Left lung (tissue), 4 donors: ENCODE measurements at regions not wholly inside any gene's neighbourhood (a gene's known extent, or its start where the extent isn't known, plus 50 kb on each side); places are given as distances from the start of the nearest gene placed in this dataset.

Source experiments
- ATAC-seq: fragments of 200-7000 bp; cut with Tn5 transposase; one replicate; pipeline ENCODE4 v1.9.1; 2020; ENCODE audit warnings: moderate library complexity
- DNase-seq, 4 donors: peaks; one replicate each; pipeline ENCODE4 v3.0.0-alpha.2; 2013 to 2020
- H3K27ac ChIP-seq, 2 donors: fragments of 200-600 bp; sonication (generic) in 1 of 2; one replicate each; pipeline versions ENCODE4 v1.5.0 to v1.8.0; 2020 to 2021
- H3K27me3 ChIP-seq, 2 donors: fragments of 200-600 bp; sonication (generic) in 1 of 2; one replicate each; pipeline versions ENCODE4 v1.5.0 to v1.8.0; 2020 to 2021
- H3K36me3 ChIP-seq, 2 donors: fragments of 200-600 bp; sonication (generic) in 1 of 2; one replicate each; pipeline versions ENCODE4 v1.5.0 to v1.8.0; 2020 to 2021
- H3K4me1 ChIP-seq, 2 donors: fragments of 200-600 bp; one replicate each; pipeline ENCODE4 v1.8.0; 2021
- H3K4me3 ChIP-seq, 2 donors: fragments of 200-600 bp; sonication (generic) in 1 of 2; one replicate each; pipeline versions ENCODE4 v1.5.0 to v1.8.0; 2020 to 2021; ENCODE audit warnings: mild to moderate bottlenecking in 1 of 2
- H3K9me3 ChIP-seq, 2 donors: fragments of 200-600 bp; sonication (generic) in 1 of 2; one replicate each; pipeline versions ENCODE4 v1.5.0 to v1.8.0; 2020 to 2021
- CTCF ChIP-seq, 2 donors: fragments of 200-600 bp; sonication (generic) in 1 of 2; IDR thresholded peaks; one replicate each; pipeline versions ENCODE4 v1.5.0 to v1.8.0; 2021; ENCODE audit warnings: antibody characterized with exemption in 2 of 2
- intact Hi-C, 2 donors: fragments of 100-400 bp; cut with DNase I; formaldehyde crosslinking; loops; one replicate each; pipeline versions ENCODE4 v1.11.2 to v1.14.2; 2022
- donor health status: DM: no; HTN: yes; CAD: no.
- donor health status: DM: no; HTN: no; CAD: no.

DNA sequence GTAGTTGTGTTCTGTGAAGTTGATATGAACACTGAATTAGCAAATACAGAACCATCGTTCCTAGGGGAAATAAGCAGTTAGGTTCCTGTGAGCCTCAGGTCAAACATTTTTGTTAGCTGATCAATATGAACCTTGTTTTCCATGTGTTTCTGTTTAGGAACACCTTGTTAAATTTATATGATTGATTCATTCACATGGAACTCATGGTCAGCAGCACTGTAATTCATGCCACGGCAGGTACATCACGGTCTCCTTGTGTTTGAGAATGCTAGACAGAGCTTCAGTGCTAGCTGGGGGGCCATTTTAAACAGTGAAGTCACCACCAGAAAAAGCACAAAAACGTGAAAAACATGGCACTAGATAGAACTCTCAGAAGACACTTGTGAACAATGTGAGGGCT, 62.2 kb downstream of the MYCN start:
- Histone ChIP-seq H3K4me1 (peaks cover 0 to 11% of the 10 kb centered on the region in 2 donors), H3K36me3 (no peaks in the 10 kb centered on the region), H3K4me3 (no peak overlapping the region), H3K27me3 (peaks cover 0 to 8% of the 10 kb centered on the region in 2 donors), H3K27ac (no peak overlapping the region), H3K9me3 (no peaks in the 10 kb centered on the region)
- TF ChIP-seq CTCF (IDR thresholded peaks at IDR 0.05), result no peak
- intact Hi-C loops, result no loop called here
- no peak for DNase-seq
- no peak for ATAC-seq

DNA sequence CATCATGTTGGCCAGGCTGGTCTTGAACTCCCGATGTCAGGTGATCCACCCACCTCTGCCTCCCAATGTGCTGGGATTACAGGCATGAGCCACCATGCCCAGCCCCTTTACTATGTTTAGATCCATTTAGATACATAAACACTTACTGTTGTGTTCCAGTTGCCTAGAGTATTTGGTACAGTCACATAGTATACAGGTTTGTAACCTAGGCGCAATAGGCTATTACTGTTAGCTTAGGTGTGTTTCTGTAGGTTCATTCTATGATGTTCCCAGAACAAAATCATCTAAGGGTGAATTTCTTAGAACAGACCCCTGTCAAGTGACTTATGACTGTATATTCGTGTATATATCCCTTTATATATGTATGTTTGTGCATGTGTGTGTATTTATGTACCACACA, 61.8 kb downstream of the MYCN start:
- DNase-seq, result no peak
- Histone ChIP-seq H3K36me3 (no peaks in the 10 kb centered on the region), H3K27ac (no peak overlapping the region), H3K27me3 (peaks cover 0 to 8% of the 10 kb centered on the region in 2 donors), H3K4me1 (peaks cover 0 to 11% of the 10 kb centered on the region in 2 donors), H3K9me3 (no peaks in the 10 kb centered on the region), H3K4me3 (no peak overlapping the region)
- TF ChIP-seq CTCF (IDR thresholded peaks at IDR 0.05), result no peak
- intact Hi-C loops, result no loop called here
- no peak for ATAC-seq

DNA sequence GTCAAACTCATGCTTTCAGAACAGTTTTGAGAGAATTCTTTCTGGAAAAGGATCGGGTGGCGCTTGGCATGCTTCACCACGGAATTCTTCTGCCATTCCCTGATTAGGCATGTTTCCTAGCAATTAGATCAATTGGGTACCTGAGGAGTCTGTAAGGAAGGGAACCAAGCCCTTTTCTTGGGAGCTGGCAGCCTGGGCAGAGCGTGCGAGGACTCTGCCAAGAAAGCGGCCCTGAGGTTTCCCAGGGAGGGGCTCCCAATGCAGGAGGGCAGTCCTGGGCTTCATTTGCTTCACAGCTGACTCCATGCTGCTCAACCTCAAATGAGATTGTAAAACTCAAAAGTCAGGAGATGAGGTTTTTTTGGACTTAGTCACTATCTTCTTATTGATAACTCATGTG, 60.3 kb downstream of the MYCN start:
- ATAC-seq, result no peak
- no peak for TF ChIP-seq CTCF (IDR thresholded peaks at IDR 0.05)
- intact Hi-C loops, result no loop called here

DNA sequence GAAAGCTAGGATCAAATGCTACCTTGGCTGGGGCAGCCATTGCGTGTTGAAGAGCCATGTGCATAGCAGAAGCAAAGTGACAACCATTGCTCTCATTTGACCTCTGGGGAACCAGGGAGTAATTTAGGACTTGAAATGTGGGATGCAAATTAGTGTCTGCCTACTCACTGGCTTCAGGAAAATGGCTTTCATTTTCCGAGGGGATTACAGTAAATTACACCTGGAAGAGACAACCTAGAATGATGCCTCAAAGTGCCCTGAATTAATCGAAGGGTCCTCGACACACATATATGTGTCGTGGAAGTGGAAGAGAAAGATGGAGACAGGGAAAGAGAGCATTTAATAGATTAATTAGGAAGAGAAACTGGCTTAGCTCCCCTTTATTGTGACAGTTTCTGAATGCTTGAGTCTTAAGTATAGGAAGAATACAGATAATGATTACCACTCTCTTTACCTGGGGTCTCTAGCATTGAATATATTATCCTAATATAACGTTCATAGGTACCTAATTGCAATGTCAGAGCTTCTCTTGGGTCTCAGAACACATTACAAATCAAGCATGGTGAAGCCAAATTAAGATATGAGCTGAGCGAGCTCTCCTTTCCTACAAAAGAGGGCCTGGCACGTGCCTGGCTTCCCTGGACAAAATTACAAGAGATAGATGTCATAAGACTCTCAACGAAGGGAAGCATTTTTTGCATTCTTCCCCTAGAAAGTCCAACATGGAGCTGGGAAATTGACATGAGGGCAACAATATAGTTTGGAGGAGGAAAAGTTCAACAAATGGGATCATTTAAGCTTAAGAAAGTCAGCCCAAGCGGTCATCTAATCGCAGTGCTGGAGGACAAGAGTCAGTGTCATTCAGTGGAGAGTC, 59.5 kb downstream of the MYCN start:
- intact Hi-C loops, result no loop called here
- ATAC-seq, result no peak
- TF ChIP-seq CTCF (IDR thresholded peaks at IDR 0.05), result no peak
- Histone ChIP-seq H3K9me3 (no peaks in the 10 kb centered on the region), H3K27me3 (peaks cover 0 to 8% of the 10 kb centered on the region in 2 donors), H3K4me3 (no peak overlapping the region), H3K36me3 (no peaks in the 10 kb centered on the region), H3K27ac (no peak overlapping the region), H3K4me1 (no peaks in the 10 kb centered on the region)
- no peak for DNase-seq

More for the DNA sequence above, 60.3 kb downstream of the MYCN start:
- peaks cover 0 to 8% of the 10 kb centered on the region in 2 donors for H3K27me3 ChIP-seq
- no peak overlapping the region for H3K27ac ChIP-seq
- no peaks in the 10 kb centered on the region for H3K36me3 ChIP-seq
- no peak for DNase-seq
- H3K4me1 ChIP-seq, result peaks cover 0 to 2% of the 10 kb centered on the region in 2 donors
- no peaks in the 10 kb centered on the region for H3K9me3 ChIP-seq
- no peak overlapping the region for H3K4me3 ChIP-seq

DNA sequence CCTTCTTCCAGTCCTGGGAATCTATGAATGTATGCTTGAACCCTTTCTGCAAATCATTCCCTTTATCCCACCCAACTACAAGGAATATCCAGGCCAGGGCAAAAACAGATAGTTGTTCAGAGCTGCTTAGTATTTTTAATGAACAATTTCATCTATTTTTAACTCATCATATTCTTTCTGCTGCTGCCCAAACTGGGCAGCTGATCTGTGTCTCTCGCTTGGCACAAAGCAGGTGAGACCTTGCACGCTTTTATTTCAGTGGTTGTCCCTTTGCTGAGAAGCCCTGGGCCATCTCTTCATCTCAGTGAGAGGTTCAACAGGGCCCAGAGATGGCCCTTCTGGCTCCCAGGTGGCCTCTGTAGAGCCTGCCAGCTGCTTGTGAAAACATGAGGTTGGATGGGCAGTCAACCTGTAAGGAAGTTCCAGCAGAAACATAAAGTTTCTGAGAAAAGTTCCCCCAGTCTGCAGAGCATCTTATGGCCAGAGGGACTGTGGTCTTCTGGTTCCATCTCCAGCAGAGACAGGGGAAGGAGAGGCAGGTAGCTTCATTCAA, 57.5 kb downstream of the MYCN start:
- intact Hi-C loops, result no loop called here
- ATAC-seq (no peak), DNase-seq (no peak)
- Histone ChIP-seq H3K4me1 (no peaks in the 10 kb centered on the region), H3K27me3 (peaks cover 0 to 13% of the 10 kb centered on the region in 2 donors), H3K36me3 (no peaks in the 10 kb centered on the region), H3K27ac (no peak overlapping the region), H3K9me3 (no peaks in the 10 kb centered on the region), H3K4me3 (no peak overlapping the region)
- TF ChIP-seq CTCF (IDR thresholded peaks at IDR 0.05), result no peak
